DOHH2 (cell line): ENCODE measurements at regions not wholly inside any gene's neighbourhood (a gene's known extent, or its start where the extent isn't known, plus 50 kb on each side); places are given as distances from the start of the nearest gene placed in this dataset.

Source experiments
- H3F3A ChIP-seq: fragments of 200-600 bp; sonication (generic), shearing (Covaris generic); 2 replicates; pipeline ENCODE4 v1.6.0; 2016; ENCODE audit warnings: antibody characterized with exemption, mild to moderate bottlenecking; ENCODE audit not compliant: control insufficient read depth, insufficient read depth
- H3K27ac ChIP-seq: fragments of 200-600 bp; sonication (generic); 2 replicates; pipeline ENCODE4 v1.5.1; 2014; ENCODE audit warnings: low read depth, mild to moderate bottlenecking, low read length, moderate library complexity
- H3K27me3 ChIP-seq: fragments of 200-600 bp; sonication (generic); 2 replicates; pipeline ENCODE4 v1.6.1; 2014; ENCODE audit warnings: mild to moderate bottlenecking, low read length, mixed read lengths; ENCODE audit not compliant: control insufficient read depth
- H3K36me3 ChIP-seq: fragments of 200-600 bp; sonication (generic); 2 replicates; pipeline ENCODE4 v1.6.1; 2014; ENCODE audit warnings: mild to moderate bottlenecking, low read length, moderate library complexity, mixed read lengths; ENCODE audit not compliant: control insufficient read depth
- H3K4me1 ChIP-seq: fragments of 200-600 bp; sonication (generic); 2 replicates; pipeline ENCODE4 v1.6.1; 2014; ENCODE audit warnings: mild to moderate bottlenecking, low read length, mixed read lengths; ENCODE audit not compliant: control insufficient read depth
- H3K4me2 ChIP-seq: fragments of 200-600 bp; sonication (generic); 2 replicates; pipeline ENCODE4 v1.6.0; 2014; ENCODE audit warnings: mild to moderate bottlenecking, low read length, moderate library complexity
- H3K4me3 ChIP-seq: fragments of 200-600 bp; sonication (generic); 2 replicates; pipeline ENCODE4 v1.5.1; 2014; ENCODE audit warnings: mild to moderate bottlenecking, low read length, mixed read lengths
- H3K79me2 ChIP-seq: fragments of 200-600 bp; sonication (generic); 2 replicates; pipeline ENCODE4 v1.6.1; 2014; ENCODE audit warnings: mild to moderate bottlenecking, low read length, mixed read lengths; ENCODE audit not compliant: control insufficient read depth
- H3K9me2 ChIP-seq: fragments of 200-600 bp; sonication (generic); replicated peaks from 2 replicates; pipeline ENCODE4 v1.6.1; 2014; ENCODE audit warnings: mild to moderate bottlenecking, low read length, mixed read lengths; ENCODE audit not compliant: control insufficient read depth
- H3K9me3 ChIP-seq: fragments of 200-600 bp; sonication (generic); 2 replicates; pipeline ENCODE4 v1.6.1; 2014; ENCODE audit warnings: antibody characterized with exemption, low read length, mixed read lengths; ENCODE audit not compliant: control insufficient read depth, insufficient read depth
- H4K20me1 ChIP-seq: fragments of 200-600 bp; sonication (generic); 2 replicates; pipeline ENCODE4 v1.6.0; 2014; ENCODE audit warnings: low read depth, mild to moderate bottlenecking, antibody characterized with exemption, low read length, moderate library complexity; ENCODE audit not compliant: control insufficient read depth, insufficient read depth
- CTCF ChIP-seq: fragments of 200-600 bp; sonication (generic); IDR thresholded peaks from one replicate; pipeline ENCODE4 v1.5.1; 2014; ENCODE audit warnings: antibody characterized with exemption, mild to moderate bottlenecking, low read depth, low read length; ENCODE audit not compliant: poor library complexity, severe bottlenecking
- EZH2phosphoT487 ChIP-seq: fragments of 200-600 bp; sonication (generic); IDR thresholded peaks from 2 replicates; pipeline ENCODE4 v1.6.1; 2017; ENCODE audit warnings: borderline replicate concordance, mild to moderate bottlenecking, antibody characterized with exemption, low read length, moderate library complexity, mixed read lengths

- no peak for TF ChIP-seq EZH2phosphoT487
- TF ChIP-seq CTCF = no peak
- Histone ChIP-seq H3K4me1 (no peaks in the 10 kb centered on the region), H3K27me3 (no peaks in the 10 kb centered on the region), H3K9me3 (peaks cover 36% of the 10 kb centered on the region; the same call in 1 of the 2 replicates), H3K79me2 (no peaks in the 10 kb centered on the region), H3K36me3 (no peaks in the 10 kb centered on the region), H3K4me2 (no peak overlapping the region), H3F3A (peaks cover 2% of the 10 kb centered on the region; the same call in 1 of the 2 replicates), H3K27ac (no peak overlapping the region), H3K9me2 (no peaks in the 10 kb centered on the region), H3K4me3 (no peak overlapping the region), H4K20me1 (no peaks in the 10 kb centered on the region)
Observed at GRCh38 chr7:443279-443833, 76.3 kb downstream of the PDGFA start.

- no peaks in the 10 kb centered on the region for H3K9me2 ChIP-seq
Observed at GRCh38 chr7:444606-445005, 75.0 kb downstream of the PDGFA start.

GRCh38 chr7:445020-445419 is 74.6 kb downstream of the PDGFA start:
- H3K79me2 ChIP-seq = no peaks in the 10 kb centered on the region
- no peaks in the 10 kb centered on the region for H4K20me1 ChIP-seq
- no peaks in the 10 kb centered on the region for H3K27me3 ChIP-seq
- no peak overlapping the region for H3K4me2 ChIP-seq
- H3F3A ChIP-seq = peaks cover 4% of the 10 kb centered on the region; the same call in 1 of the 2 replicates
- peaks cover 22% of the 10 kb centered on the region; the same call in 1 of the 2 replicates for H3K9me3 ChIP-seq
- H3K4me3 ChIP-seq = no peak overlapping the region
- H3K9me2 ChIP-seq = no peaks in the 10 kb centered on the region
- no peak overlapping the region for H3K27ac ChIP-seq
- no peaks in the 10 kb centered on the region for H3K36me3 ChIP-seq
- no peaks in the 10 kb centered on the region for H3K4me1 ChIP-seq
- no peak for TF ChIP-seq EZH2phosphoT487
- no peak for TF ChIP-seq CTCF

More at GRCh38 chr7:444606-445005, 75.0 kb downstream of the PDGFA start:
- peaks cover 26% of the 10 kb centered on the region; the same call in 1 of the 2 replicates for H3K9me3 ChIP-seq
- no peak for TF ChIP-seq EZH2phosphoT487
- no peak for TF ChIP-seq CTCF
- H4K20me1 ChIP-seq = no peaks in the 10 kb centered on the region
- no peaks in the 10 kb centered on the region for H3K36me3 ChIP-seq
- H3K79me2 ChIP-seq = no peaks in the 10 kb centered on the region
- peaks cover 4% of the 10 kb centered on the region; the same call in 1 of the 2 replicates for H3F3A ChIP-seq
- no peak overlapping the region for H3K27ac ChIP-seq
- H3K4me3 ChIP-seq = no peak overlapping the region
- H3K4me1 ChIP-seq = no peaks in the 10 kb centered on the region
- no peaks in the 10 kb centered on the region for H3K27me3 ChIP-seq
- H3K4me2 ChIP-seq = no peak overlapping the region
